NB4 (cell line): ENCODE measurements at regions not wholly inside any gene's neighbourhood (a gene's known extent, or its start where the extent isn't known, plus 50 kb on each side); places are given as distances from the start of the nearest gene placed in this dataset.

Source experiments
- DNase-seq: peaks from one replicate; pipeline ENCODE4 v3.0.0; 2010; ENCODE audit warnings: low read depth
- H3K4me3 ChIP-seq: one replicate; pipeline ENCODE4 v1.5.1; 2011; ENCODE audit warnings: mild to moderate bottlenecking, low read depth, low read length, moderate library complexity
- MAX ChIP-seq: IDR thresholded peaks from 2 replicates; pipeline ENCODE4 v1.6.1; 2011; ENCODE audit warnings: low read depth, low read length
- MYC ChIP-seq: IDR thresholded peaks from 2 replicates; pipeline ENCODE4 v1.6.1; 2011; ENCODE audit warnings: low read depth, low read length
- POLR2A ChIP-seq: IDR thresholded peaks from 2 replicates; pipeline ENCODE4 v1.6.1; 2011; ENCODE audit warnings: mild to moderate bottlenecking; ENCODE audit not compliant: insufficient read length; ENCODE audit errors: extremely low read depth
- TF ChIP-seq, protein P1 (sequence below): IDR thresholded peaks from one replicate; pipeline ENCODE4 v1.5.1; 2012; ENCODE audit warnings: low read depth, low read length

DNA sequence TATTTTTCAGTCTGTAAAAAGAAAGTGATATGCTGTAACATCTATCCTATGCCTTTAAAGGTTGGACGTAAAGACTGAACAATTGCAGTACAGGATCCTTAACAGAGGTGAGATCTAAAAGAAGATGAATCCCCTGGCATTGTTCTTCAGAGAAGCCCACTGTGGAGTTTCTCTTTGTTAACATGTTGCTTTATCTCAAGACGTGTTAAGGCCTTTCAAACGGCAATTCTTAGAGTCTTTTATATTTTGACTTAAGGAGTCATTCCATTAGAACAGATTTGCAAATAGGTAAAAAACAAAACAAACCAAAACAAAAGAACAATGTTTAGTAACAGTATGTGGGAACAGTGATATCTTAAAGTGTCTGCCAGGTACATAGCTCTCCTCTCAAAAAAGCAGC lies 225.1 kb upstream of the ZP4 start:
- TF ChIP-seq POLR2A (no peak), MAX (no peak), MYC (no peak)
- TF ChIP-seq, protein P1, sequence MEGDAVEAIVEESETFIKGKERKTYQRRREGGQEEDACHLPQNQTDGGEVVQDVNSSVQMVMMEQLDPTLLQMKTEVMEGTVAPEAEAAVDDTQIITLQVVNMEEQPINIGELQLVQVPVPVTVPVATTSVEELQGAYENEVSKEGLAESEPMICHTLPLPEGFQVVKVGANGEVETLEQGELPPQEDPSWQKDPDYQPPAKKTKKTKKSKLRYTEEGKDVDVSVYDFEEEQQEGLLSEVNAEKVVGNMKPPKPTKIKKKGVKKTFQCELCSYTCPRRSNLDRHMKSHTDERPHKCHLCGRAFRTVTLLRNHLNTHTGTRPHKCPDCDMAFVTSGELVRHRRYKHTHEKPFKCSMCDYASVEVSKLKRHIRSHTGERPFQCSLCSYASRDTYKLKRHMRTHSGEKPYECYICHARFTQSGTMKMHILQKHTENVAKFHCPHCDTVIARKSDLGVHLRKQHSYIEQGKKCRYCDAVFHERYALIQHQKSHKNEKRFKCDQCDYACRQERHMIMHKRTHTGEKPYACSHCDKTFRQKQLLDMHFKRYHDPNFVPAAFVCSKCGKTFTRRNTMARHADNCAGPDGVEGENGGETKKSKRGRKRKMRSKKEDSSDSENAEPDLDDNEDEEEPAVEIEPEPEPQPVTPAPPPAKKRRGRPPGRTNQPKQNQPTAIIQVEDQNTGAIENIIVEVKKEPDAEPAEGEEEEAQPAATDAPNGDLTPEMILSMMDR: no peak
- DNase-seq: no peak
- H3K4me3 ChIP-seq: no peak overlapping the region

DNA sequence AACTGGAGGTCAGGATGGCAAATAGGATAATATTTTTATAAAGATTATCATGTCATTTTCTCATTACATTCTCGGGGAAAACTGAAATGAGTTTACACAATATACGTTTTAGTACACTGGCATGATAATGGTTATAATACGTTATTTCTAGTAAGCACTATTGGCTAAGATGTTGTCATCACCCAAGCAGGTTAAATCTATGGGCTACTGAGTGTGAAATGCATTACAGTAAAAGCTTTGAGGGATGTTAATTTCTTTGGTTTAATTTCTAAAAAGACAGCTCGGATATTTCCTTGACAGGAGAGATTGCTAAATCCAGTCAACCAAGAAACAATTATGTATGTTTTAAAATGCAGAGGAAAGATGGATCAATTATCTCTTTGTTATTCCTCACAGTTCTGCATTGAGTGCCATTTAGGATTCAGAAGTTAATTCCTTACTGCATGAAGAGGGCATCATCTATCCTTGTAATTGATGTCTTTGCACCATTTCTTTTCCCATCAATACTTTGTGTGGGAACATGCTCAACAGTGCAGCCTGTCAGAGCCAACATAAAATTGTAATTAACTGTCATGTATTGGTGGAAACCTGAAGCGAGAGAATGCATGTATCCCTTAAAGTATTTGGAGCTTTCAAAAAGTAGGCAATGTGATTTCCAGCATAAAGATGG lies 222.4 kb upstream of the ZP4 start:
- H3K4me3 ChIP-seq: no peak overlapping the region
- TF ChIP-seq MAX: no peak
- TF ChIP-seq POLR2A: no peak
- TF ChIP-seq, protein P1: no peak
- TF ChIP-seq MYC: no peak
- no peak for DNase-seq

- TF ChIP-seq MAX (no peak), MYC (no peak), POLR2A (no peak)
- TF ChIP-seq, protein P1: no peak
- no peak overlapping the region for H3K4me3 ChIP-seq
- no peak for DNase-seq
These were observed 220.8 kb upstream of the ZP4 start for GRCh38 chr1:238111516-238111915.

- TF ChIP-seq, protein P1: no peak
- TF ChIP-seq MYC: no peak
- TF ChIP-seq POLR2A: no peak
- TF ChIP-seq MAX: no peak
- DNase-seq: no peak
- H3K4me3 ChIP-seq: no peak overlapping the region
These were observed 220.4 kb upstream of the ZP4 start for GRCh38 chr1:238111081-238111480.

DNA sequence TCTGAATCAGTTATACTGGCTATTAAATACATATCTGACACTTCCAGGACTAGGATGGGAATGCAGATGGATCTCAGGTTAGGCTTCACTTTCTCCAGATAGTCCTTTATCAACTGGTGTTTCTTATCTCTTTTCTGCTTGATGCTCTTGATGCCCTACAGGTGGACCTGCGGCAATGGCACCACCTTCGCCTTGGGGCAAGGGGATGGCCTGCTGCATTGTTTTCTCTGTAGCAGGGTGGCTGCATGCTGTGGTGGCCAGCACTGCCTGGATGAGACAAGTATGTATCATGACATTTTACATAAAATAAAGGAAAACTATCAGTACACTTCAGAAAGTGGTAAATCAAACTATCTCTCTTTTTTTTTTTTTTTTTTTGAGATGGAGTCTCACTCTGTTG lies 217.7 kb upstream of the ZP4 start:
- TF ChIP-seq, protein P1: no peak
- TF ChIP-seq MYC: no peak
- TF ChIP-seq MAX: no peak
- no peak for TF ChIP-seq POLR2A
- H3K4me3 ChIP-seq: no peak overlapping the region
- no peak for DNase-seq

GRCh38 chr1:238107322-238107721 lies 216.6 kb upstream of the ZP4 start:
- TF ChIP-seq POLR2A (no peak), MAX (no peak), MYC (no peak)
- TF ChIP-seq, protein P1: no peak
- H3K4me3 ChIP-seq: no peak overlapping the region
- DNase-seq: no peak
